GM21619 (cell line): ENCODE measurements at regions not wholly inside any gene's neighbourhood (a gene's known extent, or its start where the extent isn't known, plus 50 kb on each side); places are given as distances from the start of the nearest gene placed in this dataset.
"Not testable (repeated sequence)": the region's sequence is repeated elsewhere in the genome, so short reads cannot be mapped to it uniquely, and the experiment has no call there.

Source experiments
- ATAC-seq: cut with Tn5 transposase; IDR thresholded peaks from one replicate; pipeline ENCODE4 v1.9.1; 2021; ENCODE audit not compliant: unreplicated experiment

GRCh38 chr16:52976539-52977167 is 76.0 kb downstream of the CHD9NB start:
- peak; percentile 54 for ATAC-seq

- no peak for ATAC-seq
Measured at GRCh38 chr16:52967744-52968143, 85.0 kb downstream of the CHD9NB start.

DNA sequence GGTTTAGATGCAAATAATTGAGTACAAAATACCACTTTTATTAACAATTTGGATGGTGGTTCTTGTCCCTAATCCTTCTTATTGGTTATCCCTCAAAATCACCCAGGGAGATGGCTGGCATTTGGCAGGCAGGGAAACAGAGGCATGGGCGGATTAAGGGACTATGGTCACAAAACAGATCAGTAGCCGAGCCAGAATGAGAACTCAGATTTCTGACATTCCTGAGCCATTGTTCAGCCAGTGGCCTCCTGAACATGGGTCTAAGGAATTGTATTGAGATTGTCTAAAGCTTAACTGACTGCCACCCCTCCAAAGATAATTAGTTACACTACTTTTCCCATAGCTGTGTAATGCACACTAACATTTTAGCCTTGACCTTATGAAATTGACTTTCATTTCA is 88.4 kb downstream of the CHD9NB start:
- ATAC-seq, result no peak

DNA sequence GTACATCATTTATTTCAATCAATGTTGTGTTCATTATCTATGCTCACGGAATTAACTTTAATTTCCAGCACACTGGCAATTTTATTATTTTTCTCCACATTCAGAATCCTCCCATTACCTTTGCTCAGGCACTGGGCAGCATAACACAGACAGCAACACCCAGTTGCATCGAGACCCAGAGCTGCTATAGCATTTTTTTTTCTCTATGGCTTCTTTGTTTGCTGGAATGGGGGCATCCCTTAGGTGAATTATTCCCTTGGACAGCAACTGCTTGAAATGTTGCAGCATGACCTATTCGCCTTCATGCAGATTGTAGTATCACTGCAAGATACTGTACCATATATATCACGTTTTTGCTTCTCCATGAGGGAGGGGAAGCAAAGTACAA is 88.8 kb downstream of the CHD9NB start:
- no peak for ATAC-seq

GRCh38 chr16:52963212-52963854 is 89.4 kb downstream of the CHD9NB start:
- no peak for ATAC-seq

DNA sequence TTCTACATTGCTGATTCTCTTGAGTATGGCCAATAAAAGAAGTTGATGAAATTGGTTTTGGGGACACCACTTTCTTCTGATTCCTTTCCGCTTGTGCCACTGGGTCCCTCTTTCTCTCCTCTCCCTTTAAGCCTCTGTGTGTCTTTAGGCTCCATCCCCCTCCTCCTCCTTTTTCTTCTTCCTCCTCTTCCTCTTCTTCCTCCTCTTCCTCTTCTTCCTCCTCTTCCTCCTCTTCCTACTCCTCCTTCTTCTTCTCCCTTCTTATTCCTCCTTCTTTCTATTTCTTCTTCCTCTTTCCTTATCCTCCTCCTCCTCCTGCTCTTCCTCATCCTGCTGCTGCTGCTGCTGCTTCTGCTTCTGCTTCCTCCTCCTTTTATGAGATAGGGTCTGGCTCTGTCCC is 93.7 kb downstream of the CHD9NB start:
- ATAC-seq, result no peak

DNA sequence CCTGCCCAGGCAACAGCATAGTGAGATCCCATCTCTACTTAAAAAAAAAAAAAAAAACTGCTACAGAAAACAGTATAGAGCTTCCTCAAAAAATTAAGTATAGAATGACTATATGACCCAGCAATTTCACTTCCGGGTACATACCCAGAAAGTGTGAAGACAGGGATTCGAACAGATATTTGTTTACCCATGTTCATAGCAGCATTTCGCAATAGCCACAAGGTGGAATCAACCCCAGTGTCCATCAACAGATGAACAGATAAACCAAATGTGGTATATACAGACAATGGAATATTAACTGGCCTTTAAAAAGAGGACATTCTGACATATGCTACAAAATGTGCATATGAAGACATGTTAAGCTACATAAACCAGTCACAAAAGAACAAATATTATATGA is 95.5 kb downstream of the CHD9NB start:
- ATAC-seq, result no peak

- ATAC-seq, result no peak
Measured at GRCh38 chr16:52956044-52956443, 96.7 kb downstream of the CHD9NB start.

DNA sequence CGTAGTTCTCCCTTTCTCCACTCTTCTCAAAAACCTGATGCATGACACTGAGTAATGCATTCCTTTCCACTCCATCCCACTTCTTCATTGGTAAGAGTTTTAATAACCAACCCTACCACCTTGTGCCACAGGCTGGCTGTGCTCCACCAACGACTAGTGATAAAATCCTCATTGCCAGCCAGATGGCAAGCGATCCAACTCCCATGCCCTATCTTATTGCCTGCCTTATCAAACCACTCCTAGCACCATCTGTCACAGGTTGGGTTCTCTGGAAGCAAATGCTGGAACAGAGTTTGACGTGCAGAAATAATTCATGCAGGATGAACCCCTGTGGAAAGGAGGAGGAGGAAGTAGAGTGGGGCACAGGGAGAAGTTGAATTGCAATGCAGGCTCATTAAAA is 99.5 kb downstream of the CHD9NB start:
- ATAC-seq, result no peak

DNA sequence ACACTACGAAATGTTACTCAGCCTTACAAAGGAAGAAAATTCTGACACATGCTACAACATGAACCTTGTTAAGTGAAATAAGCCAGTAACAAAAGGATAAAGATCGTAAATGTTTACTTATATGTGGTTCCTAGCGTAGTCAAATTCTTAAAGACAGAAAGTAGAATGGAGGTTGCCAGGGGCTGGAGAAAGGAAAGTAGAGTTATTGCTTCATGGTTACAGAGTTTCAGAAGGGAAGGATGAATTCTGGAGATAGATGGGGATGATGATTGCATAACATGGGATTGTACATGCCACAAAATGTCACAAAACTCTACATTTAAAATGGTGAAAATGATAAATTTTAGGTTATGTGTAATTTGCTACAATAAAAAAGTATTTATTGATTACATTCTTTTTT is 103.8 kb downstream of the CHD9NB start:
- no peak for ATAC-seq

- no peak for ATAC-seq
Measured at GRCh38 chr16:52932321-52932720, 120.4 kb downstream of the CHD9NB start.

- ATAC-seq, result no peak
Measured at GRCh38 chr16:52929478-52930400, 123.0 kb downstream of the CHD9NB start.

DNA sequence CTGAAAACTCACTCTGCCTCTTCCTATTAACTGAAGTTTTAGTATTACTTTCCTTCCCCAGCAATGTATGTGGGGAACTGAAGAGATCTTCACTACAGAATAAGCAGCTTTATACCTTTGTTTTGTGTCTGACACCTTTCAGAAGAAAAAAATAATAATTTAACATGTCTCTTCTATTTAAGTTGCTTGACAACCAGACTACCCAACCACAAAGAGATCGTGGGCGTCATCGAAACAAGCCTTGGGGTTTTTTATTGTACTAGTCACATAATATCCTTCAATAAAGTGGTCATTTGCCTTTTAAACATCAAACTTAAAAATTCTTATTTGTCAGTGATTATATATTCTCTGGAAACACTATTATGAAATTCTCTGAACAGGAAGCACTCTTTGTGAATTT is 123.7 kb downstream of the CHD9NB start:
- no peak for ATAC-seq

DNA sequence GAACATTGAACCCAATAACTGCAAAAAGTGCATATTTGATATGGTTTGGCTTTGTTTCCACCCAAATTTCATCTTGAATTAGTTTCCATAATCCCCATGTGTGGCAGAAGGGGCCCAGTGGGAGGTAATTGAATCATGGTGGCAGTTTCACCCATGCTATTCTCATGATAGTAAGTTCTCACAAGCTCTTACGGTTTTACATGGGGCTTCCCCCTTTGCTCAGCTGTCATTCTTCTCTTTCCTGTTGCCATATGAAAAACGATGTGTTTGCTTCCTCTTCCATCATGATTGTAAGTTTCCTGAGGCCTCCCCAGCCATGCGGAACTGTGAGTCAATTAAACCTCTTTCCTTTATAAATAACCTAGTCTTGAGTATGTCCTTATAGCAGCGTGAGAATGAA is 127.6 kb downstream of the CHD9NB start:
- ATAC-seq, result no peak

DNA sequence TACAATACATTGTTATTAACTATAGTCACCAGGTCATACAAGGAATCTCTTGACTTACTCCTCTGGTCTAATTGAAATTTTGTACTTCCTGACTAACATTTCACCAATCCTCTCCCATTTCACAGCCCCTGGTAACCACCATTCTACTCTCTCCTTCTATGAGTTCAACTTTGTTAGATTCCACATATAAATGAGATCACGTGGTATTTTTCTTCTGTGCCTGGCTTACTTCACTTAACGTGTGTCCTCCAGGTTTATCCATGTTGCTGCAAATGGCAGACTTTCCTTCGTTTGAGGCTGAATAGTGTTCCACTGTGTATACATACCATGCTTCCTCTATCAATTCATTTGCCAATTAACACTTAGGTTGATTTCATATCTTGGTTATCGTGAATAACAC is 128.5 kb downstream of the CHD9NB start:
- no peak for ATAC-seq

DNA sequence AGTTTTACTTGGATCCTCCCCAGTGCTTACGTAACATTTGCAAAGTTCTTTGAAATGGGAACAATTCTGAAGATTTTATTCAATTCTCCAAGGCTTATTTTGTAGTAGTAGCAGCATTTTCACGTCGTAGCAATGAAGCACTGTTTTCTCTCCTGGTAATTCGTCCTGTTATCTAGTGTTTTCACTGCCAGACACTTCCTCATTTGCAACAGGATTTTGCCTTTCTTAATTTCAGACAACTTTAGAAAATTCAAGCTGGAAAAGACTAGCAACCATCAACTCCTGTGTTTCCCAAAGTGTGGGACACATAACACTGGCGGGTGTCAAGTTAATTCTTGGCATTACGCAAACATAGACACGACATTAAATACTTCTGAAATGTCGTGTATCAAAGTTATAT is 131.6 kb downstream of the CHD9NB start:
- no peak for ATAC-seq

- no peak for ATAC-seq
Measured at GRCh38 chr16:52920331-52920730, 132.4 kb downstream of the CHD9NB start.

DNA sequence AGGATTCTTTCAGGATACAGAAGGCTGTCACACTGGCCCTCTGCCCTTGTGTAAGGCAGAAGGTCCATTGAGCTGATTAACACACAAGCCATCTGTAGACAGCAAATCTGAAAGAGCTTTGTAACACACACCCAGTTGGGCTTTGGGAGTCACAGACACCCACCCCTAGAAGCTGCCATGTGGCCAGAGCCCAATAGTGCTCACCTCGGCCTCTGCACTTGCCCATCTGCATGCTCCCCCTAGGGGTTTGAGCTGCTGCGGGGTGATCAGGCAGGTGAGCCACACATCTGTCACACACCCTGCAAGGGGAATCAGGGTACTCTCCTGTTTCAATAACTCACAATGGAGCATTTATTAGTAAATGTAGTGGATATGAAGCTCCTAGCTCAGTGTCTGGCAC is 138.3 kb downstream of the CHD9NB start:
- ATAC-seq, result no peak

- peak; percentile 66 for ATAC-seq
Measured at GRCh38 chr16:52912565-52913173, 140.0 kb downstream of the CHD9NB start.

GRCh38 chr16:52908057-52908456 is 144.6 kb downstream of the CHD9NB start:
- not testable (repeated sequence) for ATAC-seq

GRCh38 chr16:52906281-52906680 is 146.4 kb downstream of the CHD9NB start:
- no peak for ATAC-seq
